IPS DF 6.9 (cell line): ENCODE measurements at regions not wholly inside any gene's neighbourhood (a gene's known extent, or its start where the extent isn't known, plus 50 kb on each side); places are given as distances from the start of the nearest gene placed in this dataset.

Experiments used
- DNase-seq: peaks from one replicate; pipeline ENCODE4 v3.0.0-alpha.2; 2013; ENCODE audit warnings: low read depth, low spot score
- H3K27ac ChIP-seq: one replicate; pipeline ENCODE4 v1.5.1; 2013; ENCODE audit warnings: low read length, control low read depth
- H3K27me3 ChIP-seq: 2 replicates; pipeline ENCODE4 v1.6.1; 2013; ENCODE audit warnings: mild to moderate bottlenecking, low read length; ENCODE audit not compliant: control insufficient read depth, insufficient read depth
- H3K36me3 ChIP-seq: 2 replicates; pipeline ENCODE4 v1.6.1; 2013; ENCODE audit warnings: low read length; ENCODE audit not compliant: control insufficient read depth, insufficient read depth
- H3K4me1 ChIP-seq: 2 replicates; pipeline ENCODE4 v1.6.1; 2013; ENCODE audit warnings: low read length; ENCODE audit not compliant: control insufficient read depth, insufficient read depth
- H3K4me3 ChIP-seq: 2 replicates; pipeline ENCODE4 v1.5.1; 2013; ENCODE audit warnings: mild to moderate bottlenecking, low read length
- H3K9me3 ChIP-seq: 2 replicates; pipeline ENCODE4 v1.6.1; 2013; ENCODE audit warnings: low read length, inconsistent platforms; ENCODE audit not compliant: control insufficient read depth, insufficient read depth
- WGBS: extraction: QIAGEN DNeasy Blood & Tissue Kit; methylation state at CpG from one replicate; pipeline ENCODE4 v1.1.7; 2013; ENCODE audit warnings: mixed read lengths, missing lambda C conversion rate; ENCODE audit not compliant: insufficient read length, insufficient coverage; 5-methylcytosine and 5-hydroxymethylcytosine counted together

DNA sequence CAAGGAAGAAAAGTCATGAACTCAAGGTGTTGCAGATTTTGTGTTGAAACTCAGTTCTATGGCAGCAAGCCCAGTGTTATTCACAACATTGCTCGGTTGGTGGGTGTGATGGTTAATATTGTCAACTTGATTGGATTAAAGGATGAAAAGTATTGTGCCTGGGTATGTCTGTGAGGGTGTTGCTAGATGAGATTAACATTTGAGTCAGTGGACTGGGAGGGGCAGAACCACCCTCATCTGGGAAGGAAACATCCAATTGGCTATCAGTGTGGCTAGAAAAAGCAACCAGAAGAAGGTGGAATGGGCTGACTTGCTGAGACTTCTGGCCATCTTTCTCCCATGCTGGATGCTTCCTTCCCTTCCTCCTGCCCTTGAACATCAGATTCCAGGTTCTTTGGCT, 353.2 kb downstream of the ADRA2A start:
- DNase-seq = no peak
- Histone ChIP-seq H3K4me1 (no peaks in the 10 kb centered on the region), H3K4me3 (no peak overlapping the region), H3K36me3 (no peaks in the 10 kb centered on the region), H3K27me3 (no peaks in the 10 kb centered on the region), H3K9me3 (no peaks in the 10 kb centered on the region), H3K27ac (no peak overlapping the region)
- no CpG with 5 or more reads among the region's 1 CpG for WGBS

DNA sequence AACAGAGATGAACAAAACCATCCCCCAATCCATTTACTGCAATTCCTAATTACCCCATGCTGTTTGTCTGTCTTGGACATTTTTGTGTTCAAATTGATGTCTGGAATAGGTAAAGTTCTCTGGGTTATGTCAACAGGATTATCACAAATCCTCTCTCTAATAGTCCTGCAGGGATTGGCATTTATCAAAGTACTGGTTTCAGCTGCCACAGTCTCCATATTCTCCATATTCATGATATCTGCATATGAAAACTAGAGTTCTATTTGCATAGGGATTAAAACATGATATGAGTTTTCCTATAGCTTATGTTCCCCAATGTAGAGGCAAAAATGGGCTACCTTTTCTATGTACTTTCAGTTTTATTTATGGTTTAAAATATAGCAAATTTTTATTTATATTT, 355.8 kb downstream of the ADRA2A start:
- H3K9me3 ChIP-seq = no peaks in the 10 kb centered on the region
- H3K4me1 ChIP-seq = no peaks in the 10 kb centered on the region
- no peak overlapping the region for H3K4me3 ChIP-seq
- no peak for DNase-seq
- no peaks in the 10 kb centered on the region for H3K36me3 ChIP-seq
- H3K27me3 ChIP-seq = no peaks in the 10 kb centered on the region
- H3K27ac ChIP-seq = no peak overlapping the region

DNA sequence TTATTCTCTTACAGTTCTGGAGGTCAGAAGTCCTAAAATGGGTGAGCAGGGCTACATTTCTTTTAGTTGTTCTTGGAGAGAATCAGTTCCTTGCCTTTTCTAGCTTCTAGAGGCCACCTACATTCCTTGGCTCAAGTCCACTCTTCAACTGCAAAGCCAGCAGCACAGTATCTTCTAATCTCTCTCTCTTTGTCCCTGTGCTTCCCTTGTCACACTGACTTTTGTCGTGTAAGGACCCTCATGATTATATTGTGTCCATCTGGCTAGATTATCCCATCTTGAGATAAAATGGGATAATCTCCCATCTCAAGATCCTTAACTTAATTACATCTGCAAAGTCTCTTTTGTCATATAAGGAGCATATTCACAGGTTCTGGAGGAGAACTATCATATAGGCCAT, 359.0 kb downstream of the ADRA2A start:
- no peak for DNase-seq
- no peak overlapping the region for H3K4me3 ChIP-seq
- no peaks in the 10 kb centered on the region for H3K36me3 ChIP-seq
- no peaks in the 10 kb centered on the region for H3K4me1 ChIP-seq
- H3K9me3 ChIP-seq = no peaks in the 10 kb centered on the region
- no peaks in the 10 kb centered on the region for H3K27me3 ChIP-seq
- no peak overlapping the region for H3K27ac ChIP-seq
- no CpG with 5 or more reads among the region's 1 CpG for WGBS

DNA sequence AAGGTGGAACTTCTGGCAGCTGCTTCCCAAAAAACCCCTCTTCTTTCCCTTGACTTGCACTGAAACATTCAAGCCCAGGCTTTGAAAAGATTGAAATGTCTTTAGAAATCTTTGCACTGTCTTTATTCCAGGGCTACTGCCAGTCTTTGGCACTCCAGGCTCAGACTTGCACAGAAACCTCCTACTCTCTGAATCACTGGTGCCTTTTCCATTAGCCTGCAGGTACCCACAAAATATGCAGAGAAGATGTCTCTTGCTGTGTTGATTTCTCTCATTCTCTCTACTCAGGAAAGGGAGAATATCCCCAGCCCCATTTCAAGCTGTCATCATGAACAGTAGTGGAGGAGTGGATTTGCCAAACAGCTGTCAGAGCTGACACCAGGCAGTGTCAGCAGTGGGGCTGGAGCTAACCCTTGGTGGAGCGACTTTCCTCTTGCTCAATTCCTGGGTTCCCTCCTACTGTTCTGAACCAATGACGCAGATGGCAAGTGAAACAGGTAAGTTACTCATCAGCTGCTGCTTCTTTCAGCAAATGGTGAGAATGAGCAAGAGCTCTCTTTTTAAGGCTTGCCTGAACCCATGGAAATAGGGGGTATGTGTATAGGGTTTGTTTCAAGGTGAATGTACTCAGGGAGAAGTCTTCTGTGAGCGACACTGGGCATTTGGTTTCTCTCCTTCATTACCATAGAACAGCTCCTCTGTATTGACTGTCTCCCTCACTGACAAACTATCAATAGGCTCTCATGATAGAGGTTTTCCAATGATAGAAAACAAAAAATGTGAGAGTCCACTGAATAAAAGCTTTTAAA, 362.4 kb downstream of the ADRA2A start:
- no peaks in the 10 kb centered on the region for H3K4me1 ChIP-seq
- DNase-seq = no peak
- no CpG with 5 or more reads among the region's 3 CpGs for WGBS
- H3K4me3 ChIP-seq = no peak overlapping the region
- H3K9me3 ChIP-seq = no peaks in the 10 kb centered on the region
- H3K36me3 ChIP-seq = no peaks in the 10 kb centered on the region
- H3K27ac ChIP-seq = no peak overlapping the region
- H3K27me3 ChIP-seq = no peaks in the 10 kb centered on the region

DNA sequence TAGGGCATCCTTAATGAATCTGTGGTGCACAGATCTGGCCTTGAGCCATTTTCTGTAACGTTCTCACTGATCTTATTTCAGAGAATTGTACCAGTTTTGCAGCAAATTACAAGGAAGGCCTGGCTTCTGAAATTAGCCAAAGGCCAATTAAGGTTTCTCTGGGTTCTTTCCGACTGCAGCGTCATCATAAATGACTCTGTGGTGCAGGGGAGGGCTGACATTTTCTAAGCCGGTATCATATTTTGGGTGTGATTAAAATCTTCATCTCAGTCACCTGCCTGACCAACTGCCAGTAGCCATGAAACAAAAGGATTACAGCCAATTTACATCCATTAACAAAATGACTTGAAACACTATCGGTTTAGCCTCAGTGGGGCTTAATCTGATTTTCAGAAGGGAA, 363.7 kb downstream of the ADRA2A start:
- DNase-seq = no peak
- Histone ChIP-seq H3K27me3 (no peaks in the 10 kb centered on the region), H3K36me3 (no peaks in the 10 kb centered on the region), H3K4me1 (no peaks in the 10 kb centered on the region), H3K9me3 (no peaks in the 10 kb centered on the region), H3K27ac (no peak overlapping the region), H3K4me3 (no peak overlapping the region)
- no CpG with 5 or more reads among the region's 5 CpGs for WGBS

DNA sequence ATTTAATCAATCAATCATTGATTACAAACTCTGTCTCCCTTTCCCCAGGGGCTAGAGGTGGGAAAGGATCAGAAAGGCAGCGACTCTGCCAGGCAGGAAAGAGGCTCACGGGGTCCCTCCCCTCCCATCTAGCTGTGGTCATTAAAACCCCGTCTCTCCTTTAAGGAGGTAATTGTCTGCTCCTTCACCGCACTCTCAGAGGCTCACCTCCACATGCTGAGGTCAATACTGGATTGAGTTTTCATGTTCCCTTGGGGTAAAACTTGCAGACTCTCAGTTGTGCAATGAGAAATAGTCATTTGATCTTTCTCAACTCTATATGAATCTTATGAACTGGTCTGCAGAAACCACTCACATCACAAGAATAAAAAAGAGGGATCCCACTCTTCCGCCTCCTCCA, 368.8 kb downstream of the ADRA2A start:
- DNase-seq = no peak
- H3K27ac ChIP-seq = no peak overlapping the region
- no CpG with 5 or more reads among the region's 5 CpGs for WGBS
- no peaks in the 10 kb centered on the region for H3K4me1 ChIP-seq
- no peak overlapping the region for H3K4me3 ChIP-seq
- H3K27me3 ChIP-seq = no peaks in the 10 kb centered on the region
- H3K9me3 ChIP-seq = no peaks in the 10 kb centered on the region
- no peaks in the 10 kb centered on the region for H3K36me3 ChIP-seq

DNA sequence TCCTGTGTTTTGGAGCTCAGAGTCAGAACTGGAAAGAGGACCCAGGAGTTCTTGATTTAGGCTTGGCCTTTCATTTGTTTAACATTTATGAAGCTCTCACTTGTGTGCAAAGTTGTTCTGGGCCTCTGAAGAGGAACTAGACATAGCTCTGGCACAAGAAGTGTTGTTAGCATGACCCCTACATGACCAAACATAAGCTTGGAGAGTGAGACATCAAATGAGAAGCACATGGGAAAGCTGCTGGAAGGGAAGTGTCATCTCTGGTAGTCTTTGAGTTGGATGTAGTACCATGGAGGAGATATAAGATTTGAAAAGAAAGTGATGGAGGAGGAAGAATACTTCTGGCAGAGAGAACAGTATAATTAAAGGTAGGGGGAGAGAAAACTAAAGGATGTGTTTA, 370.1 kb downstream of the ADRA2A start:
- H3K27me3 ChIP-seq = no peaks in the 10 kb centered on the region
- H3K4me3 ChIP-seq = no peak overlapping the region
- no peaks in the 10 kb centered on the region for H3K36me3 ChIP-seq
- no peaks in the 10 kb centered on the region for H3K9me3 ChIP-seq
- H3K4me1 ChIP-seq = no peaks in the 10 kb centered on the region
- DNase-seq = no peak
- no peak overlapping the region for H3K27ac ChIP-seq

DNA sequence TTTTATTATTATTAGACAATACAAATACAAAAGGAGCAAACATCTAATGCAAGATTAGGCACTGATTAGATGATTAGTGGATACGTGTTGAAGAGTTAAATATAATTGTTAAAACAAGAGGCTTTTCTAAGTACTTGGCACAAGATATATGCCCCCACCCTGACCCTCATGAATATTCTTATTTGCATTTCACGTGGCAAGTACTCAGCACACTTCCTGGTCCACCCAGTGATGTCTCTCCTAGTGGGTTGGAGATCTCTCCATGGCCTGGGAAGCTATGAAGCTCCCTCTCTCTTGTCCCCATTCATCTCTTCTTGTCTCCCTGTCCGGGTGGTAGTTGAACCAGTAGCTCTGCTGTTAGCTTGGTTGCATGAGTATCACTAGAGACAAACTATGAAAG, 375.3 kb downstream of the ADRA2A start:
- Histone ChIP-seq H3K9me3 (no peaks in the 10 kb centered on the region), H3K27me3 (no peaks in the 10 kb centered on the region), H3K27ac (no peak overlapping the region), H3K36me3 (no peaks in the 10 kb centered on the region), H3K4me3 (no peak overlapping the region), H3K4me1 (no peaks in the 10 kb centered on the region)
- no CpG with 5 or more reads among the region's 3 CpGs for WGBS
- no peak for DNase-seq

DNA sequence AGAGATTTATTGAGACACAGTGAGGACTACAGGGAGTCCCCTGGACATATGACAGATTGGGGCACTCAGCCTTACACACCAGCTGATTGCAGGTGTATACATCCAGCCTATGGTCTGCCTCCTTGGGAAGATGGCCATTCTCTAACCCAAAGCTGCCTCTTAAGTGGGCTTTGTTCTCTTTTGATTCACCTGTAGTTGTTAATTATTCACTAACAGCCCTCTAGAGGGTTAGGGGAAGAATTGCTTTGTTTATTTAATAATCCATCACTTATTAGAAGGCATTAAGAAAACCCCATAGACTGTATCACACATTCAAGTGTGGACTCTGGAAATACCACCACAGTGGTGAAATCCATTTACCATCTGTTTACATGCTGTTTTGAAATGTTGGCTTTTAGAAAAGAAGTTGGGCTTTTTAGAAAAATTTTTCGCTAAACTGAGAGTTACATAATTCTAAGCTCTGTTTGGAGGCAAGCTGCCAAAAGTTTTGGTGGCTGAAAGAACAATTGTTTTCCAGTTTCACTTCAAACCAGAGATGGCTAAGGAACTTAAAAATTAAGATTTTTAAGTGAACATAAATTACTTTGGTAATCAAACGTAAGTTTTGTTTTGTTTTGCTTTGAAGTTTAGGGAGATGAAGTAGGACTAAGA, 379.1 kb downstream of the ADRA2A start:
- no peaks in the 10 kb centered on the region for H3K36me3 ChIP-seq
- no peak overlapping the region for H3K4me3 ChIP-seq
- WGBS = no CpG with 5 or more reads among the region's 2 CpGs
- no peaks in the 10 kb centered on the region for H3K4me1 ChIP-seq
- no peak for DNase-seq
- H3K9me3 ChIP-seq = no peaks in the 10 kb centered on the region
- H3K27me3 ChIP-seq = no peaks in the 10 kb centered on the region
- H3K27ac ChIP-seq = no peak overlapping the region

DNA sequence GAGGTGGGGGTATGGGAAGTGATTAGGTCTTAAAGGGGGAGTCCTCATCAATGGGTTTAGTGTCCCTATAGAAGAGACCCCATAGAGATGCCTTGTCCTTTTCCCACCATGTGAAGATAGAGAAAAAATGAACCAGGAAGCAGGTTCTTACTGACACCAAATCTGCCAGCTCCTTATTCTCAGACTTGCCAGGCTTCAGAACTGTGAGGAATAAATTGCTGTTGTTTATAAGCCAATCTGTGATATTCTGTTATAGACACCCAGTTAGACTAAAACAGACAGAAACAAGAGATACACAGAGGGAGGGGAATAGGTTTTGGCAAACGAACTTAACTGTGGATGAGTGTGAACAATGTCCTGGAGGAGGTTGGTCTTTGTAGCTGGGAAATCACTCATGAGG, 381.4 kb downstream of the ADRA2A start:
- no CpG with 5 or more reads among the region's 1 CpG for WGBS
- DNase-seq = no peak
- H3K9me3 ChIP-seq = peaks cover 2% of the 10 kb centered on the region; the same call in 1 of the 2 replicates

DNA sequence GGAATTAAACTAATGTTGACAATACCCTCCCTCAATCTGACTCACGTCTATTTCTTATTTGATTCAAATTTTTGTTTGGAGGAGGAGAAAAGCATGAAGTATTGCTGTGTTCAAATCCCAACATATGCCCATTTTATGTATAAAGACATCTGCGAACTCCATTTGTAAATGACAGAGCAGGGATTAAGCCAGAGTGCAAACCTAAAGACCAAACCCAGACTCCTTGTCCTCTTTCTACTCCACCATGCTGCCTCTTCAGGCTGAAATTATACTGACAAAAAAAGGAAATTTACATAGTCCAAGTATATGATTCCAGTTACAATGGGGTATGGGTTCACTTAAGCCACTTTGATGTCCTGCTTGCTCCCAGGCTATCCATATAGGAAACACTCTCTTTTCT, 383.1 kb downstream of the ADRA2A start:
- H3K4me3 ChIP-seq = no peak overlapping the region
- H3K36me3 ChIP-seq = no peaks in the 10 kb centered on the region
- no peaks in the 10 kb centered on the region for H3K27me3 ChIP-seq
- peaks cover 2% of the 10 kb centered on the region; the same call in 1 of the 2 replicates for H3K9me3 ChIP-seq
- WGBS = no CpG with 5 or more reads among the region's 2 CpGs
- no peak overlapping the region for H3K27ac ChIP-seq
- H3K4me1 ChIP-seq = no peaks in the 10 kb centered on the region
- DNase-seq = no peak

More for the DNA sequence above, 381.4 kb downstream of the ADRA2A start:
- Histone ChIP-seq H3K4me3 (no peak overlapping the region), H3K27me3 (no peaks in the 10 kb centered on the region), H3K27ac (no peak overlapping the region), H3K4me1 (no peaks in the 10 kb centered on the region), H3K36me3 (no peaks in the 10 kb centered on the region)
